ENCODE measurements at regions not wholly inside any gene's neighbourhood (a gene's known extent, or its start where the extent isn't known, plus 50 kb on each side); places are given as distances from the start of the nearest gene placed in this dataset.
A peak's percentile ranks its signal among the peaks of the same experiment; 100 is the strongest.

DNA sequence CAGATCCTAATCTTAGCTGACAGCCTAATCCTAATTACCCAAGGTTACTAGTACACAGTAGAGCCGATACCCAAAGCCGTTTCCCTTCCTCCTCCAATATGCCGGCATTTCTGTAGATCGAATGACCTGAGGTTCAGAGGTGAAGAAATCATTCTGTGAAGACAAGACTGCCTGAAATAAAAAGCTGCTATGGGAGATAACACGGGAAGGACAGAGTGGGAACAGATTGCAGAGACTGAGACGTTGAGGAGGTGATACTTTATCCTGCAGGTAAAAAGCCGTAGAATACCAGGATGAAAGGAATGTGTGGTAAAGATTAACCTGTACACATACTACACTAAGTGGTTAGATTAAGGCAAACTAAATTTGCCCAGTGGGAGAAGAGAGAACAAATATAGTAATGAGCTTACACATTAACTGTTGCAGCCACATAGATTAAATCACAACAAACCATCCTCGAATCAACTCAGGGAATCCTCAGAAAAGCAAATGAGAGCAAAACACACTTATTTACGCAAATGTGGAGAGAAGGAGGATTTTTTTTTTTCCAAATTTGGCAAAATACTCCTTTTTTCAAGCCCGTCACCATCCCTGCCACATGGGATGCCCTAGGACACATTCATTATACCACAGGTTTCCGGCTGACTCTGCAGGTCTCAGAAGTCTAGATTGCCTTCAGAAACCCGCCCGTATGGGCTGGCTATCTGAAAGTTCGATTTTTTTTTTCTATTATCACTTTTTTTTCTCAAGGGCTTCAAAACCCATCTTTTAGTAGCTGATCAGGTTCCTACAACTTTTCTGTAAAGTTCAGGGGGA, 188.0 kb downstream of the TTC8 start (continued):
- TF ChIP-seq, protein P1, sequence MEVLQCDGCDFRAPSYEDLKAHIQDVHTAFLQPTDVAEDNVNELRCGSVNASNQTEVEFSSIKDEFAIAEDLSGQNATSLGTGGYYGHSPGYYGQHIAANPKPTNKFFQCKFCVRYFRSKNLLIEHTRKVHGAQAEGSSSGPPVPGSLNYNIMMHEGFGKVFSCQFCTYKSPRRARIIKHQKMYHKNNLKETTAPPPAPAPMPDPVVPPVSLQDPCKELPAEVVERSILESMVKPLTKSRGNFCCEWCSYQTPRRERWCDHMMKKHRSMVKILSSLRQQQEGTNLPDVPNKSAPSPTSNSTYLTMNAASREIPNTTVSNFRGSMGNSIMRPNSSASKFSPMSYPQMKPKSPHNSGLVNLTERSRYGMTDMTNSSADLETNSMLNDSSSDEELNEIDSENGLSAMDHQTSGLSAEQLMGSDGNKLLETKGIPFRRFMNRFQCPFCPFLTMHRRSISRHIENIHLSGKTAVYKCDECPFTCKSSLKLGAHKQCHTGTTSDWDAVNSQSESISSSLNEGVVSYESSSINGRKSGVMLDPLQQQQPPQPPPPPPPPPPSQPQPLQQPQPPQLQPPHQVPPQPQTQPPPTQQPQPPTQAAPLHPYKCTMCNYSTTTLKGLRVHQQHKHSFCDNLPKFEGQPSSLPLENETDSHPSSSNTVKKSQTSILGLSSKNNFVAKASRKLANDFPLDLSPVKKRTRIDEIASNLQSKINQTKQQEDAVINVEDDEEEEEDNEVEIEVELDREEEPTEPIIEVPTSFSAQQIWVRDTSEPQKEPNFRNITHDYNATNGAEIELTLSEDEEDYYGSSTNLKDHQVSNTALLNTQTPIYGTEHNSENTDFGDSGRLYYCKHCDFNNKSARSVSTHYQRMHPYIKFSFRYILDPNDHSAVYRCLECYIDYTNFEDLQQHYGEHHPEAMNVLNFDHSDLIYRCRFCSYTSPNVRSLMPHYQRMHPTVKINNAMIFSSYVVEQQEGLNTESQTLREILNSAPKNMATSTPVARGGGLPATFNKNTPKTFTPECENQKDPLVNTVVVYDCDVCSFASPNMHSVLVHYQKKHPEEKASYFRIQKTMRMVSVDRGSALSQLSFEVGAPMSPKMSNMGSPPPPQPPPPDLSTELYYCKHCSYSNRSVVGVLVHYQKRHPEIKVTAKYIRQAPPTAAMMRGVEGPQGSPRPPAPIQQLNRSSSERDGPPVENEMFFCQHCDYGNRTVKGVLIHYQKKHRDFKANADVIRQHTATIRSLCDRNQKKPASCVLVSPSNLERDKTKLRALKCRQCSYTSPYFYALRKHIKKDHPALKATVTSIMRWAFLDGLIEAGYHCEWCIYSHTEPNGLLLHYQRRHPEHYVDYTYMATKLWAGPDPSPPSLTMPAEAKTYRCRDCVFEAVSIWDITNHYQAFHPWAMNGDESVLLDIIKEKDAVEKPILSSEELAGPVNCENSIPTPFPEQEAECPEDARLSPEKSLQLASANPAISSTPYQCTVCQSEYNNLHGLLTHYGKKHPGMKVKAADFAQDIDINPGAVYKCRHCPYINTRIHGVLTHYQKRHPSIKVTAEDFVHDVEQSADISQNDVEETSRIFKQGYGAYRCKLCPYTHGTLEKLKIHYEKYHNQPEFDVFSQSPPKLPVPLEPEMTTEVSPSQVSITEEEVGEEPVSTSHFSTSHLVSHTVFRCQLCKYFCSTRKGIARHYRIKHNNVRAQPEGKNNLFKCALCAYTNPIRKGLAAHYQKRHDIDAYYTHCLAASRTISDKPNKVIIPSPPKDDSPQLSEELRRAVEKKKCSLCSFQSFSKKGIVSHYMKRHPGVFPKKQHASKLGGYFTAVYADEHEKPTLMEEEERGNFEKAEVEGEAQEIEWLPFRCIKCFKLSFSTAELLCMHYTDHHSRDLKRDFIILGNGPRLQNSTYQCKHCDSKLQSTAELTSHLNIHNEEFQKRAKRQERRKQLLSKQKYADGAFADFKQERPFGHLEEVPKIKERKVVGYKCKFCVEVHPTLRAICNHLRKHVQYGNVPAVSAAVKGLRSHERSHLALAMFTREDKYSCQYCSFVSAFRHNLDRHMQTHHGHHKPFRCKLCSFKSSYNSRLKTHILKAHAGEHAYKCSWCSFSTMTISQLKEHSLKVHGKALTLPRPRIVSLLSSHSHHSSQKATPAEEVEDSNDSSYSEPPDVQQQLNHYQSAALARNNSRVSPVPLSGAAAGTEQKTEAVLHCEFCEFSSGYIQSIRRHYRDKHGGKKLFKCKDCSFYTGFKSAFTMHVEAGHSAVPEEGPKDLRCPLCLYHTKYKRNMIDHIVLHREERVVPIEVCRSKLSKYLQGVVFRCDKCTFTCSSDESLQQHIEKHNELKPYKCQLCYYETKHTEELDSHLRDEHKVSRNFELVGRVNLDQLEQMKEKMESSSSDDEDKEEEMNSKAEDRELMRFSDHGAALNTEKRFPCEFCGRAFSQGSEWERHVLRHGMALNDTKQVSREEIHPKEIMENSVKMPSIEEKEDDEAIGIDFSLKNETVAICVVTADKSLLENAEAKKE (CRISPR knock-in tag; IDR thresholded peaks at IDR 0.05): no peak
- TF ChIP-seq NANOG (IDR thresholded peaks at IDR 0.05; ENCODE audit: borderline replicate concordance) (no peak), CREB1 (CRISPR knock-in tag; IDR thresholded peaks at IDR 0.05; ENCODE audit: low read depth) (no peak), EZH2 (IDR thresholded peaks at IDR 0.05; ENCODE audit: low read depth, unreplicated experiment) (no peak), POLR2AphosphoS5 (IDR thresholded peaks at IDR 0.05; ENCODE audit: low read depth) (no peak)
- TF ChIP-seq, protein P2, sequence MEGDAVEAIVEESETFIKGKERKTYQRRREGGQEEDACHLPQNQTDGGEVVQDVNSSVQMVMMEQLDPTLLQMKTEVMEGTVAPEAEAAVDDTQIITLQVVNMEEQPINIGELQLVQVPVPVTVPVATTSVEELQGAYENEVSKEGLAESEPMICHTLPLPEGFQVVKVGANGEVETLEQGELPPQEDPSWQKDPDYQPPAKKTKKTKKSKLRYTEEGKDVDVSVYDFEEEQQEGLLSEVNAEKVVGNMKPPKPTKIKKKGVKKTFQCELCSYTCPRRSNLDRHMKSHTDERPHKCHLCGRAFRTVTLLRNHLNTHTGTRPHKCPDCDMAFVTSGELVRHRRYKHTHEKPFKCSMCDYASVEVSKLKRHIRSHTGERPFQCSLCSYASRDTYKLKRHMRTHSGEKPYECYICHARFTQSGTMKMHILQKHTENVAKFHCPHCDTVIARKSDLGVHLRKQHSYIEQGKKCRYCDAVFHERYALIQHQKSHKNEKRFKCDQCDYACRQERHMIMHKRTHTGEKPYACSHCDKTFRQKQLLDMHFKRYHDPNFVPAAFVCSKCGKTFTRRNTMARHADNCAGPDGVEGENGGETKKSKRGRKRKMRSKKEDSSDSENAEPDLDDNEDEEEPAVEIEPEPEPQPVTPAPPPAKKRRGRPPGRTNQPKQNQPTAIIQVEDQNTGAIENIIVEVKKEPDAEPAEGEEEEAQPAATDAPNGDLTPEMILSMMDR (conservative IDR thresholded peaks at IDR 0.05; ENCODE audit: low read depth in 2 of 2): no peak

DNA sequence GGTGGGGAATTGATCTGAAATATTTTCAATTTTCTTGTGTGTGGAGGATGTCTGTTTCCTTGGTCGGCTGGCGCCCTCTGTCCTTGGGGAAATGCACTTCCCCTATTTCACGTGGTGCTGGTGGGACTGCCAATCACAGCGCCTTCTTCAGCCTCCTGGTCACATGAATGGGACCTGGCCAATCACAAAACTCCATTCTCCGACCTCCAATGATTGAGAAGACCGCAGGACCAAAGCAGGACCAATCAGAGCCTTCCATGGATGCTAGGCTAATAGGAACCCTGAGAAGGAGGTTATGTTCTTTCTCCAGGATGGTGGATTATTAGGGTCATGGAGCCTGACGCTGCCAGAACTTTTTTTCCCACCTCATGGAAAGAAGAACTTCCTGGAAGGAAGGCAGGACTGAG, 188.7 kb downstream of the TTC8 start:
- Histone ChIP-seq H3K27ac (ENCODE audit: low read depth) (no peak overlapping the region), H2AFZ (no peak overlapping the region), H3K4me1 (ENCODE audit: insufficient read depth) (no peaks in the 10 kb centered on the region), H4K20me1 (replicated peaks; ENCODE audit: insufficient read depth) (no peaks in the 10 kb centered on the region), H3F3A (replicated peaks; ENCODE audit: low read depth) (no peaks in the 10 kb centered on the region), H3K36me3 (ENCODE audit: insufficient read depth) (peaks cover 3% of the 10 kb centered on the region; the same call in 1 of the 2 replicates), H3K27me3 (ENCODE audit: insufficient read depth) (no peaks in the 10 kb centered on the region), H3K9me2 (ENCODE audit: insufficient read depth) (no peaks in the 10 kb centered on the region), H3K4me2 (no peak overlapping the region), H3K4me3 (no peak overlapping the region), H3K79me2 (replicated peaks; ENCODE audit: insufficient read depth) (no peaks in the 10 kb centered on the region)
- H3K4me1 Mint-ChIP-seq: no peaks in the 10 kb centered on the region; the same call in 2 of the 3 replicates
- no peak overlapping the region for H3K4me3 Mint-ChIP-seq
- DNase-seq (ENCODE audit: low spot score) (peak; percentile 84), ATAC-seq (peak; percentile 88)
- peaks cover 5% of the 10 kb centered on the region; the same call in 2 of the 3 replicates for H3K9me3 Mint-ChIP-seq
- peaks cover 2% of the 10 kb centered on the region for H3K27me3 Mint-ChIP-seq (ENCODE audit: insufficient read depth, low read depth, poor library complexity)
- H3K27ac Mint-ChIP-seq: no peak overlapping the region
- peaks cover 2% of the 10 kb centered on the region; the same call in 1 of the 3 replicates for H3K36me3 Mint-ChIP-seq (ENCODE audit: low read depth)
- TF ChIP-seq, protein P1 (CRISPR knock-in tag; IDR thresholded peaks at IDR 0.05): peak; percentile 48; the same call in 1 of the 2 replicates

All from GM23338 (cell line).